LoVo (cell line): ENCODE measurements at regions not wholly inside any gene's neighbourhood (a gene's known extent, or its start where the extent isn't known, plus 50 kb on each side); places are given as distances from the start of the nearest gene placed in this dataset.

Experiments
- DNase-seq: peaks from one replicate; pipeline ENCODE4 v3.0.0-alpha.2; 2016; ENCODE audit warnings: low spot score

DNA sequence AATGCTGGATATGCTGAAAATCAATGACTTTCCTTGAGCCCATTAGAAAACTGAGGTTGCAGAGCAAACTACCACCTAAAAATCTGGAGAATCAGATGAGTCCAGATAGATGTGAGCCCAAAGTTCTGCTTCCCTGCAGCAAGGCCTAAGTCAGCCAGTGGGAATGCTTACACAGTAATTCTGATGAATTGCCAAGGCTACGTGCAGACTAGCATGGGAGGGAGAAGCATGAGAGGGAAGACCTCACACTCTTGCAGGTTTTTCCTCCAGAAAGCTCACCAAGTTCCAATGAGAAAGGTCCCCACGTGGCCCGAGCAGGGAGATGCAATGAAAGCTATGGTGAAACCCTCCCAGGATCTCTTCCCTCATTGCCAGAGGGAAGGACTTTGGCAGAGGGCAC, 104.8 kb upstream of the SIRPA start:
- DNase-seq = no peak

DNA sequence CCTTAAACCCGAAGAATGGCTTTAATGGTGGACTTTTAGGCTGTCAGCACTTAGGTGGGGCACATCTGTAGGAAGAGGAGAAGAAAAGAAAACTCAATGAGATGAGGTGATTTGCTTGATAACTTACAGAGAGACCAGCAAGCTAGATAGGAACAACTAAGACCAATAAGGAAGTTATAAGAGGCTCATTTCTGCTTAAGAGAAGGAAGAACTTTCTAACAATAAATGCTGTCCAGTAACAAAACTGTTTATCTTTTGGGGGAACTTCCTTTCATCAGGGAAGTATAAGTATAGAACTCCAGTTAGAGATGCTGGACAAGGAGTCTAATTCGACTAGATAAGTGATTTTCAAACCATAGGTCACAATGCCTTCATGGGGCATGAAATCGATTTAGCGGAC, 107.2 kb upstream of the SIRPA start:
- no peak for DNase-seq

- no peak for DNase-seq
These were observed 108.7 kb upstream of the SIRPA start for GRCh38 chr20:1786486-1786885.

GRCh38 chr20:1784586-1784985, 110.6 kb upstream of the SIRPA start:
- no peak for DNase-seq

GRCh38 chr20:1783245-1783644, 112.0 kb upstream of the SIRPA start:
- no peak for DNase-seq

DNA sequence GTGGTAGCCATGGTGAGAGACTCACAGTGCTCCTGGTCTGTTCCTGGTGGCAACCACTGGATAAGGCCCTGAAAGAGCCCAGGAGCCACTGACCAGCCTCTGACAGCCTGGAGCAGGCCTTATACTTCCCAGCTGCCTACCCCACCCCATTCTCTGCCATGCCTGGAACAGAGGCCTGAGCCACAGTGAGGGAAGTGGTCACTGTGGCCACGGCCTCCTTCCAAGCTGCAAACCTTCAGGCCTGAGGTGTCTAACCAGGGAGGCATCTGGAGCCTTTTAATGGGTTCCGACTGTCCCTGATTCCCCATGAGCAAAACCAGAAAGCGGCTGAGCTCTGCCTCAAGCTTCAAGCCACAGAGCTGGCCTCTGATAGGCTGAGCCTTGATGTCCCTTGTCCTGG, 113.0 kb upstream of the SIRPA start:
- no peak for DNase-seq

DNA sequence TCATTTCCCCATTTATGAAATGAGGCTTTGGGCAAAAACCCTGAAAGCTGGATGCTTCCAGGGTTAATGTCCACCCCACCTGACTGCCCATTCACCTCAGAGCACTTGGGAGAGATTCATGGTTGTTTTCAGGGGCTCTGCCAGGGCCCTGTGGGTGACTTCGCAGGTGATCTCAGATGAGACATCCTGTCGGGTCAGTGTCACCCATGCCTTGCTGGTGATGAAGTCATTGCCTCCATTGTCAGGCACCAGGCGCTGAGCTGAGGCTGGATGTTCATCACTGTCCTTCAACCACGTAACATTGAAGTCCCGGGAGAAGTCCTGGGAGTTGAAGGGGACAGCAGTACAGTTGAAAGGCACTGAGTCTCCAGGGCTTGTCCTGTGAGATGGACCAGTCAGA, 115.6 kb upstream of the SIRPA start:
- no peak for DNase-seq

GRCh38 chr20:1778338-1778737, 116.9 kb upstream of the SIRPA start:
- no peak for DNase-seq

GRCh38 chr20:1777476-1777820, 117.8 kb upstream of the SIRPA start:
- DNase-seq = no peak

DNA sequence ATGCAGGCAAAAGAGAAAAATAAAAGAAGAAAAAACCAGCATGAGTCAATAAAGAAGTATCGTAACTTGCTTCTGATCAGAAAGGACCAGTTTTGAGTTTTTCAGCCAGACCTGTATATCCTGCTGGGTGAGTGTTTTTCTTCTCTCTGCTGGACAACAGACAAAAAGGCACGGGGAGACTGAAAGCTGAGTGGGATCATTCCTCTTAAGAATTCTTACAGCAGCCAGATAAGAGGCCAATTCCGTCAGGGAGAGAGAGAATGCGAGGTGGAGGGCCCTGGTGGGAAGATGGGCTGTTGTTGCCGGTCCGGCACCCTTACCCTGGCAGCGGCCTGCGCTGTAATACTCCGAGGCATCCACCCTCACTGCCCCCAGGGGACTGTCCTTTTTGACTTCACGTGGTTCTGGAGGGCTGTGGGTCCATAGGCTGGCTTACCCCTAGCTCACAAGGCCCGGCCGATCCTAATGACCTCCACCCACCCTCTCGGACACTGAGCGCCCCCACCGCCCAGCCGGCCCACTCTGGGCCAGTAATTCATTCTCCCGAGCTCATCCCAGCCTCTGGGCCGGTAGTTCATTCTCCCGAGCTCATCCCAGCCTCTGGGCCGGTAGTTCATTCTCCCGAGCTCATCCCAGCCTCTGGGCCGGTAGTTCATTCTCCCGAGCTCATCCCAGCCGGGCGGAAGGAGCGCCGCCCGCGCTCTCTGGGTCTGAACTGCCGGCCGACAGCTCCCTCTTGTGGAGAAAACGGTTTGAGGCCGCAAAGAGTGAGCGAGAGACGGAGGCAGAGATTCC, 118.3 kb upstream of the SIRPA start:
- DNase-seq = peak; percentile 86

DNA sequence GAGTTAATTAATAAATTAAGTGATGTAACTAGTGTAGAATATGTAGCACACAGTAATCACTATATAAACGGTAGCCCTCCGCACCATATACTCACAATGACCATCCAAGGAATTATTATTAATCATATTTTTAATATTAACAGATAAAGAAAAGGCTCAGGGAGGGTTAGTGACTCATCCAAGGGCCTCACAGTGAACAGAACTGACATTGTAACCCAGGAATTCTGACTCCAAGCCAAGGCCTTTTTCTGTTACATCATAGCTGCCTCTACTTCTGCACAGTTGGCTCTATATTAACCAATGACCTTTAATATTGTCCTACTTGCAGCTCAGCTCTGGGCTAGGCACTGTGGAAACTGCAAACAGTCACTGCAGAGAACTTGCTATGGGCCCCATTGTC, 117.5 kb upstream of the SIRPG start:
- no peak for DNase-seq

DNA sequence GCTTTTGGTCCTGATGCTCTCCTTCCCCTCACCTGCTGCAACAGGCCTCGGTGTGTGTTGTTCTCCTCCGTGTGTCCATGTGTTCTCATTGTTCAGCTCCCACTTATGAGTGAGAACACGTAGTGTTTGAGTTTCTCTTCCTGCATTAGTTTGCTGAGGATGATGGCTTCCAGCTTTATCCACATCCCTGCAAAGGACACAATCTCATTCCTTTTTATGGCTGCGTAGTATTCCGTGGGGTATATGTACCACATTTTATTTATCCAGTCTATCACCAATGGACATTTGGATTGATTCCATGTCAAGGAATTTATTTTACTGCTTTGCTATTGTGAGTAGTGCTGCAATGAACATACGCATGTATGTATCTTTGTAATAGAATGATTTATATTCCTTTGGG, 116.9 kb upstream of the SIRPG start:
- no peak for DNase-seq

GRCh38 chr20:1773816-1774215, 116.2 kb upstream of the SIRPG start:
- DNase-seq = no peak

DNA sequence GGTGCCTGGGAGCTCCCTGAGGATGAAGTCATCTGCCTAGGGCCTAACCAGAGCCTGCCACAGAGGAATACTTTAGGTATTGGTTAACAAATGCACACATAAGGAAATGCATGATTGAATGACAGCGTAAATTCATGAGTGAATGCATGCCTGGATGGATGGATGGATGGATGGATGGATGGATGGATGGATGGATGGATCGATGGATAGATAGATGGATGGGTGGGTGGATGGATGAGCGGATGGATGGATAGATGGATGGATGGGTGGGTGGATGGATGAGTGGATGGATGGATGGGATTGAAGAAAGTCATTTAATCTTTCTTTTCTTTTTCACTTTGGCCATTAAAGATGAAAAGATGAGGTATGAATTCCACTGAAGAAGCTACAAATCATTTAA, 111.9 kb upstream of the SIRPG start:
- DNase-seq = no peak

DNA sequence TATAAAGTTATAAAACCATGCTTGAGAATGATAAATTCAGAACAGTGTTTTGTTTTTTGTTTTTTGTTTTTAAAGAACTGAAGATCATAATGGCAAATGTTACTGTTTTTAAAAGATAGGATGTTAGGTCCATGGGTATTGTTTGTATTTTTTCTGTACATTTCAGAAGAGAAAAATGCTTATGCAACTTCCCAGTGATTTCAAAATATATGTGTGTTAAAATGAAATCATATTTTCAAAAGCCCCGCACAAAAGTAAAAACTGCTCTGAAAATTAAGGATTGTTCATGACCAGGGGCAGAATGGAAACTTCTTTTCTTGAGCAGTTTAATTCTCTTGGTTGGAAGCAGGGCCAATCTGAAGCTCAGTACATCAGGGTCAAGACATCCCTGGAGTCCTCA, 109.2 kb upstream of the SIRPG start:
- DNase-seq = no peak

DNA sequence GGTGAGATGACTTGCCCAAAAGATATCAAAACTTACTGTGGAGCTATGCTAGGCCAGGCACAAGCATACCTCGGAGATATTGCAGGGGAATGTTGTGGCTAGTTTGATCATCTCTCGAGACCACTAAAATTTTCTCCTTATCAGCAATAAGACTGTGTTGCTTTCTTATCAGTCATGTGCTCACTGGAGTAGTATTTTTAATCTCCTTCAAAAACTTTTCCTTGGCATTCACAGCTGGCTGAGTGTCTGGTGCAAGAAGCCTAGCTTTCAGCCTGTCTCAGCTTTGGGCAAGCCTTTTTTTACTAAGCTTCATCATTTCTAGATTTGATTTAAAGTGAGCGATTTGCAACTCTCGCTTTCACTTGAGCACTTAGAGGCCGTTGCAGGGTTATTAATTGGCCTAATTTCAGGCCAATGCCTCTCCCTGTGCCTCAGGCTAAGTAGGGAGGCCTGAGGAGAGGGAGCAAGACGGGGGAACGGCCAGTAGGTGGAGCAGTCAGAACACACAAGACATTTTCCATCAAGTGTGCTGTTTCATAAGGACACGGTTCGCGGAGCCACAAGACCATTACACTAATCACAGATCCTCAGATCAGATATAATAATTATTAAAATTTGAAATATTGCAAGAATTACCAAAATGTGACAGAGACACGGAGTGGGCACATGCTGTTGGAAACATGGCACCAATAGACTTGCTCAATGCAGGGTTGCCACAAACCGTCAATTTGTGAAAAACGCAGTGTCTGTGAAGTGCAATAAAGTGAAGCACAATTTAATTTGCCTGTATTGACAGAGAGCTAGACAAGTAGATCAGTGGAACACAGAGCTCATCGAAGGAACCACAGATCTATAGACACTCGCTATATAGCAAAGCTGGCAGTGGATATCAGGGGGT, 106.8 kb upstream of the SIRPG start:
- DNase-seq = peak; percentile 67

DNA sequence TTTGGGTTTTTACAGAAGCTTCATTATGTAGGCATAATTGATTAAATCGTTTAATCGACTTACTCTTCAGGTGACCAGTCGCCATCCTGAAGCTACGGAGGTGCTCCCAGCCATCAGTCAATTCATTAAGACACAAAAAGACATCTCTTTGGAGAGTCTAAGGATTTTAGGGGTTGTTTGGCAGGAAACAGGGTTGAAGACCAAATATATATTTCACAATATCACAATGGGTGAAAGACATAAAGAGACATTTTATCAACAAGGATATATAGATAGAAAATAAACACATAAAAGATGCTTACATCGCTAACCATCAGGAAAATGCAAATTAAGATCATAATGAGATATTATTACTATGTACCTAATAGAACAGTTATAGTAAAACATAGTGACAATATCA, 104.0 kb upstream of the SIRPG start:
- DNase-seq = no peak

DNA sequence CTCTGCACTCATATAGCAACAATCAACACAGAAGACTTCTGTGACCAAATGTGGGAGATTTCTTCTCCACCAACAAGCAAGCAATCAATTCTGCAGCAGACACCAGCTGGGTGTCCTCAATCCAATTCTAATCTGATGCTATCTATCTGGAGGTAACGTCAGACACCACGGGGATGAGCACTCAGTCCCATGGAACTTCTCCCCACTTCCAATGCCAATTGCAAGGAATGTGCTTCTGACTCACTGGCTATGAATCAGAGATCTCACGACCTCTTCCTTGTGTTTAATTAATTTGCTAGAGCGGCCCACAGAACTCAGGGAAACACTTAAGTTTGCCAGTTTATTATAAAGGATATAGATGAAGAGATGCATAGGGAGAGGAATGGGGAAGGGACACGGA, 103.5 kb upstream of the SIRPG start:
- DNase-seq = peak; percentile 34

- DNase-seq = no peak
These were observed 101.2 kb upstream of the SIRPG start for GRCh38 chr20:1758765-1759164.

- DNase-seq = no peak
These were observed 100.3 kb upstream of the SIRPG start for GRCh38 chr20:1757606-1758512.

- DNase-seq = no peak
These were observed 99.5 kb upstream of the SIRPG start for GRCh38 chr20:1757072-1757471.

DNA sequence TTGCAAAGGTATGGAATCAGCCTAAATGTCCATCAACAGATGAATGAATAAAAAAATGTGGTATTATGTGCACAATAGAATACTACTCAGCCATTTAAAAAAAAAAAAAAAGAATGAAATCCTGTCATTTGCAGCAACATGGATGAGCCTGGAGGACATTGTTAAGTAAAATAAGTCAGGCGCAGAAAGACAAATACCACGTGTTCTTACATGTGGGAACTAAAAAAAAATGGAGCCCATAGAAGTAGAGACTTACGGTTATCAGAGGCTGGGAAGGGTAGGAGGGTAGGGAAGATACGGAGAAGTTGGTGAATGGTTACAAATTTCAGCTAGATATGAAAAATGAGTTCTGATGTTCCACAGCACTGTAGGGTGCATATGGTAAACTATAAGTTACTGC, 97.2 kb upstream of the SIRPG start:
- no peak for DNase-seq

DNA sequence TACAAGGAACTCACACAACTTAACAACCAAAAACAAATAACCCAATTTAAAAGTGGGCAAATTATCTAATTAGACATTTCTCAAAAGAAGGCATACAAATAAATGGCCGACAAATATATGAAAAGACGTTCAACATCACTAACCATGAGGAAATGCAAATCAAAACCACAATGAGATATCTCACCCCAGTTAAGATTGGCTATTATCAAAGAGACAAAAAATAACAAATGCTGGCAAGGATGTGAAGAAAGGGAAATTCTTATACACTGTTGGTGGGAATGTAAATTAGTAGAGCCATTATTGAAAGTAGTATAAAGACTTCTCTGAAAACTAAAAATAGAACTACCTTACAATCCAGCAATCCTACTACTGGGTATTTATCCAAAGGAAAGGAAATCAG, 96.7 kb upstream of the SIRPG start:
- DNase-seq = no peak
